ENCODE measurements at regions not wholly inside any gene's neighbourhood (a gene's known extent, or its start where the extent isn't known, plus 50 kb on each side); places are given as distances from the start of the nearest gene placed in this dataset.

GRCh38 chr2:167420211-167420610, 531.9 kb downstream of the XIRP2 start:
- ATAC-seq: no peak
- ChIA-PET CTCF (no interaction called here), POLR2A (no interaction called here)
- in situ Hi-C loops (cut with HindIII; ENCODE audit: low pct_unique_long_range_greater_than_20kb, low sequenced_read_pairs) (no loop called here), intact Hi-C loops (cut with micrococcal nuclease; ENCODE audit: unreplicated experiment) (no loop called here)
- Histone ChIP-seq H3K27me3 (ENCODE audit: control insufficient read depth, insufficient read depth, low read length) (no peaks in the 10 kb centered on the region), H3K9me3 (ENCODE audit: control insufficient read depth, insufficient read depth, low read depth, low read length) (no peaks in the 10 kb centered on the region), H3K27ac (ENCODE audit: low read length) (no peak overlapping the region), H3K4me1 (ENCODE audit: control insufficient read depth, insufficient read depth, low read length) (no peaks in the 10 kb centered on the region), H3K4me3 (ENCODE audit: low read depth in 2 of 2, low read length in 2 of 2) (no peak overlapping the region), H3K36me3 (ENCODE audit: control insufficient read depth, insufficient read depth, low read length) (no peaks in the 10 kb centered on the region)
- no TSS peak for BruUV-seq (replicated peaks)
- no peak for TF ChIP-seq POLR2AphosphoS5 (IDR thresholded peaks at IDR 0.05; ENCODE audit: low read depth, low read length)
- no peak for TF ChIP-seq REST (IDR thresholded peaks at IDR 0.05; ENCODE audit: insufficient read depth in 1 of 2, low read depth in 2 of 2, low read length in 1 of 2)
- no peak for TF ChIP-seq SIN3A (IDR thresholded peaks at IDR 0.05; ENCODE audit: borderline replicate concordance, insufficient read depth, low read depth, low read length)
- TF ChIP-seq CTCF (IDR thresholded peaks at IDR 0.05): no peak
- TF ChIP-seq TCF7L2 (IDR thresholded peaks at IDR 0.05; ENCODE audit: low read depth, low read length): no peak
- DNase-seq (ENCODE audit: low read depth, low spot score): no peak

- Histone ChIP-seq H3K27ac (ENCODE audit: low read length) (no peak overlapping the region), H3K4me3 (ENCODE audit: low read depth in 2 of 2, low read length in 2 of 2) (no peak overlapping the region), H3K36me3 (ENCODE audit: control insufficient read depth, insufficient read depth, low read length) (no peaks in the 10 kb centered on the region), H3K27me3 (ENCODE audit: control insufficient read depth, insufficient read depth, low read length) (no peaks in the 10 kb centered on the region), H3K4me1 (ENCODE audit: control insufficient read depth, insufficient read depth, low read length) (no peaks in the 10 kb centered on the region), H3K9me3 (ENCODE audit: control insufficient read depth, insufficient read depth, low read depth, low read length) (no peaks in the 10 kb centered on the region)
- in situ Hi-C loops (cut with HindIII; ENCODE audit: low pct_unique_long_range_greater_than_20kb, low sequenced_read_pairs): no loop called here
- intact Hi-C loops (cut with micrococcal nuclease; ENCODE audit: unreplicated experiment): no loop called here
- CTCF ChIA-PET: no interaction called here
- TF ChIP-seq SIN3A (IDR thresholded peaks at IDR 0.05; ENCODE audit: borderline replicate concordance, insufficient read depth, low read depth, low read length): no peak
- ATAC-seq (no peak), DNase-seq (ENCODE audit: low read depth, low spot score) (no peak)
- no TSS peak for BruUV-seq (replicated peaks)
- POLR2A ChIA-PET: no interaction called here
These were observed 526.8 kb downstream of the XIRP2 start for GRCh38 chr2:167415068-167415467.

- CTCF ChIA-PET: no interaction called here
- Histone ChIP-seq H3K27ac (ENCODE audit: low read length) (no peak overlapping the region), H3K4me3 (ENCODE audit: low read depth in 2 of 2, low read length in 2 of 2) (no peak overlapping the region), H3K9me3 (ENCODE audit: control insufficient read depth, insufficient read depth, low read depth, low read length) (no peaks in the 10 kb centered on the region), H3K27me3 (ENCODE audit: control insufficient read depth, insufficient read depth, low read length) (no peaks in the 10 kb centered on the region), H3K4me1 (ENCODE audit: control insufficient read depth, insufficient read depth, low read length) (no peaks in the 10 kb centered on the region), H3K36me3 (ENCODE audit: control insufficient read depth, insufficient read depth, low read length) (no peaks in the 10 kb centered on the region)
- BruUV-seq (replicated peaks): no TSS peak
- in situ Hi-C loops (cut with HindIII; ENCODE audit: low pct_unique_long_range_greater_than_20kb, low sequenced_read_pairs) (no loop called here), intact Hi-C loops (cut with micrococcal nuclease; ENCODE audit: unreplicated experiment) (no loop called here)
- no peak for TF ChIP-seq REST (IDR thresholded peaks at IDR 0.05; ENCODE audit: insufficient read depth in 1 of 2, low read depth in 2 of 2, low read length in 1 of 2)
- no peak for TF ChIP-seq TCF7L2 (IDR thresholded peaks at IDR 0.05; ENCODE audit: low read depth, low read length)
- TF ChIP-seq CTCF (IDR thresholded peaks at IDR 0.05): no peak; the same call in 1 of the 2 replicates
- TF ChIP-seq POLR2AphosphoS5 (IDR thresholded peaks at IDR 0.05; ENCODE audit: low read depth, low read length): no peak
- TF ChIP-seq SIN3A (IDR thresholded peaks at IDR 0.05; ENCODE audit: borderline replicate concordance, insufficient read depth, low read depth, low read length): no peak
- POLR2A ChIA-PET: no interaction called here
- no peak for DNase-seq (ENCODE audit: low read depth, low spot score)
- no peak for ATAC-seq
These were observed 523.1 kb downstream of the XIRP2 start for GRCh38 chr2:167411367-167411766.
